ENCODE measurements at regions not wholly inside any gene's neighbourhood (a gene's known extent, or its start where the extent isn't known, plus 50 kb on each side); places are given as distances from the start of the nearest gene placed in this dataset.

DNA sequence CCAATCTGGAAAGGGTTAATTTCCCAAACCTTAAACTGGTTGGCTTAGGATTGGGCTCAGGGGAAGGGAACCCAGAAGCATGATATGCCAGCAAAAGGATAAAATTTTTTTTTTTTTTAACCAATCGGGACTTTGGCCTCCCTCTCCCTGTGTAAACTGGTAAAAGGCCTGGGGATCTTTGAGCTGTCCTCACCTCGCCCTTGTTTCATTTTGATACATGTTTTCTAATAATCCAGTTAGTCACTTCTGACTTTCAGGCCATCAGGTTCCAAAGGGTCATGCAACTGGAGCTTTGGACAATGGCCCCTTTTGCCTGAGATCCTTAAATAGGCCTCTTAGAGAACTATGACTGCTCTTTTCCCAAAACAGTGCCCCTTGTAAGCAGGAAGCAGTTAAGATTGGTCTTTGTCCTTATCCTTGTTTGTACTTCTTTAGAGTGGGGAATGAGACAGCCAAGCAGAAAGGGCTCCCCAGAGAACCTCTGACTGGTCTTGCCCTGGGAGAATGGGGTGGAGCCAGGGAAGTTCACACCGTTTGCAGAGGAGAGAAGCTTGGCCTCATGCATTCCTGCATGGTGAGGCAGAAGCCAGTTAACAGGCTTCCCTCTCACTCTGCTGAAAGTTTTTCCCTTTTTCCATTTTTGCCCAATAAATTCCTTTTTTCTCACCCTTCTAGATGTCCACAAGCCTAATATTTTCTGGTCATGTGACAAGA lies 424.2 kb upstream of the CNTNAP2 start:
- H3K9me3 ChIP-seq (ENCODE audit: insufficient read depth, low read depth, low read length): peaks cover 5% of the 10 kb centered on the region; the same call in 1 of the 2 replicates
- no peaks in the 10 kb centered on the region for H3K27me3 ChIP-seq (ENCODE audit: insufficient read depth, low read length)
- no peak overlapping the region for H3K9ac ChIP-seq (ENCODE audit: low read depth, low read length)
- no peak overlapping the region for H3K27ac ChIP-seq (ENCODE audit: low read length)
- no peak overlapping the region for H3K4me3 ChIP-seq (ENCODE audit: low read length)
- H3K4me1 ChIP-seq (ENCODE audit: insufficient read depth, low read length): no peaks in the 10 kb centered on the region
- H3K36me3 ChIP-seq (ENCODE audit: insufficient read depth, low read depth, low read length): no peaks in the 10 kb centered on the region

DNA sequence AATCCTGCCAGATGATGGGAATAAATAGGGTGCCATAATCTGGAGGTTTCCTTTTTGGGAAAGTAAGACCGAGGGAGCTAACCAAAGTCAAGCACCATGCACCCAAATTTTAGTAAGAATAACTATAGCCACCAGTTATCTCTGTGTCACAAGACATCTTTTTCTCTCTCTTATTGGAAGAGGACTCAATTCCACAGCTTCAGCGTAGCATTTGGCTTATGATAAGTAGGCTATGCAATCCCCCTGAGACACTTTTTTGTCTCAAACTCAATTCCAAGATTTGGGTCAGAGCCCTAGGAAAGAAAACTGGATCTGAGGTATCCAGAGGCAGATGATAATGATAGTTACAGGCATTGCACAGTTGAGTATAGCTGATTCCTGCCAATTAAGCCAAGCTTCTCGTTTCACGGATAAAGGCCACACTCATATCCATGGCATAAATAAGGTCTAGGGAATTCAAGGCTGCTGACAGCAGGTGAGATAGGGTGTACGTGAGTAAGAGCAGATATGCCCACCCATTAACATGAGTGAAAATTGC lies 425.2 kb upstream of the CNTNAP2 start:
- H3K9me3 ChIP-seq (ENCODE audit: insufficient read depth, low read depth, low read length): peaks cover 6% of the 10 kb centered on the region; the same call in 1 of the 2 replicates
- H3K9ac ChIP-seq (ENCODE audit: low read depth, low read length): no peak overlapping the region
- no peaks in the 10 kb centered on the region for H3K27me3 ChIP-seq (ENCODE audit: insufficient read depth, low read length)
- no peaks in the 10 kb centered on the region for H3K4me1 ChIP-seq (ENCODE audit: insufficient read depth, low read length)
- H3K36me3 ChIP-seq (ENCODE audit: insufficient read depth, low read depth, low read length): no peaks in the 10 kb centered on the region
- no peak overlapping the region for H3K27ac ChIP-seq (ENCODE audit: low read length)
- H3K4me3 ChIP-seq (ENCODE audit: low read length): no peak overlapping the region

DNA sequence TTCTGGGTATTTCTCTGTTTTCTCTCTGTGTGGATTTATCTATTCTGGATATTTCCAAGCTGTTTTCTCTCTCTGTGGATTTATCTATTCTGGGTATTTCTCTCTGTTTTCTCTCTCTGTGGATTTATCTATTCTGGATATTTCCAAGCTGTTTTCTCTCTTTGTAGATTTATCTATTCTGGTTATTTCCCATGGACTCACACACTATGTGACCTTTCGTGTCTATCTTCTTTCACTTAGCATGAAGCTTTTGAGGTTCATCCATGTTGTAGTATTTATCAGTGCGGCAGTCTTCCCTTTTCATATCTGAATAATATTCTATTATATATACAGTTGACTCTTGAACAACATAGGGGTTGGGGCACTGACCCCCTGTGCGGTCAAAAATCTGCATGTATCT lies 435.0 kb upstream of the CNTNAP2 start:
- Histone ChIP-seq H3K27ac (ENCODE audit: low read length) (no peak overlapping the region), H3K9me3 (ENCODE audit: insufficient read depth, low read depth, low read length) (no peaks in the 10 kb centered on the region), H3K4me3 (ENCODE audit: low read length) (no peak overlapping the region), H3K36me3 (ENCODE audit: insufficient read depth, low read depth, low read length) (no peaks in the 10 kb centered on the region), H3K9ac (ENCODE audit: low read depth, low read length) (no peak overlapping the region), H3K4me1 (ENCODE audit: insufficient read depth, low read length) (no peaks in the 10 kb centered on the region), H3K27me3 (ENCODE audit: insufficient read depth, low read length) (no peaks in the 10 kb centered on the region)

DNA sequence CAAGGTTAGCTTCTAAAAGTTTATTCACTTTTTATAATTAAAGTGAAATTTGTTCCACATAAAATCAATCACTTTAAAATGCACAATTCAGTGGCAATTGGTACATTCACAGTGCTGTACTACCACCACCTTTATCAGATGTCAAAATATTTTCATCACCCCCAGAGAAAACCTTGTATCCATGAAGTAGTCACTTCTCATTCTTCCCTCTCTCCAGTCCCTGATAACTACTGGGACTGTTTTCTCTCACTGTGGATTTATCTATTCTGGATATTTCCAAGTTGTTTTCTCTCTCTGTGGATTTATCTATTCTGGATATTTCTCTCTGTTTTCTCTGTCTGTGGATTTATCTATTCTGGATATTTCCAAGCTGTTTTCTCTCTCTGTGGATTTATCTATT lies 435.4 kb upstream of the CNTNAP2 start:
- Histone ChIP-seq H3K27me3 (ENCODE audit: insufficient read depth, low read length) (no peaks in the 10 kb centered on the region), H3K36me3 (ENCODE audit: insufficient read depth, low read depth, low read length) (no peaks in the 10 kb centered on the region), H3K9ac (ENCODE audit: low read depth, low read length) (no peak overlapping the region), H3K27ac (ENCODE audit: low read length) (no peak overlapping the region), H3K4me3 (ENCODE audit: low read length) (no peak overlapping the region), H3K9me3 (ENCODE audit: insufficient read depth, low read depth, low read length) (no peaks in the 10 kb centered on the region), H3K4me1 (ENCODE audit: insufficient read depth, low read length) (no peaks in the 10 kb centered on the region)

DNA sequence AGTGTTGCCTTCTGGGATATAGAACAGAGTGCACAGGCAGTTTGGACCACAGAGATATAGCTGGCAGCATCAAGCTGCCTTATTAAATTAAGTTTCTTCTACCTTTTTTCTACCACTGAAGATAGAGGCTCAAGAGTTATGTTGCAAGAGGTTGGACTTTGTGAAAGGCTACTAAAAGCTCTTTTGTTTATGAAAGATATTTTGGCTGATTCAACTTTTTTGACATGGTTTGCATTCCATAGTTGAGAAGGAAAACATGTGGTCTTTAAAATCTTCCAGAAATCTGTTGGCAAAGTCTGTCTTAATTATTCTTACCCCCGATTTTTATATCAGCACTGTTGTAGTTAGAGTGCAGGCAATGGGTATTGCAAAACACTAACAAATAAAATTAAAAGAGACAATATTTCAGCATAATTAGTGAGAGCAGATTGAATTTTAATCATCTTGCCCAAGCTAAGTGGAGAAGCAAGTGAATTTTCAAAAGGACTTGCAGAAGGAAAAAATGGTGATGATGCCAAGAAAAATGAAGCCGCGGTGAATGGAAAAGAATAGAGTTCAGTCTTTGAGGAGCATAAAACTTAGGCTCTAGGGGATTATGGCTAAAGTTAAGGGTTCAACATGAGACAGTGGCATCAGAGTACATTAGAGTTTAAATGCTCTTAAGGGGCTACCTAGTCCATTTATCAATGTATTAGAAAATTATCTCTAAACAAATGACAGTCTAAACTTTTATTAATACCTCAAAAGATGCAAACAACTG lies 450.9 kb upstream of the CNTNAP2 start:
- H3K27ac ChIP-seq (ENCODE audit: low read length): no peak overlapping the region
- H3K9ac ChIP-seq (ENCODE audit: low read depth, low read length): no peak overlapping the region
- H3K4me1 ChIP-seq (ENCODE audit: insufficient read depth, low read length): no peaks in the 10 kb centered on the region
- H3K9me3 ChIP-seq (ENCODE audit: insufficient read depth, low read depth, low read length): no peaks in the 10 kb centered on the region
- no peak overlapping the region for H3K4me3 ChIP-seq (ENCODE audit: low read length)
- H3K27me3 ChIP-seq (ENCODE audit: insufficient read depth, low read length): no peaks in the 10 kb centered on the region
- no peaks in the 10 kb centered on the region for H3K36me3 ChIP-seq (ENCODE audit: insufficient read depth, low read depth, low read length)

DNA sequence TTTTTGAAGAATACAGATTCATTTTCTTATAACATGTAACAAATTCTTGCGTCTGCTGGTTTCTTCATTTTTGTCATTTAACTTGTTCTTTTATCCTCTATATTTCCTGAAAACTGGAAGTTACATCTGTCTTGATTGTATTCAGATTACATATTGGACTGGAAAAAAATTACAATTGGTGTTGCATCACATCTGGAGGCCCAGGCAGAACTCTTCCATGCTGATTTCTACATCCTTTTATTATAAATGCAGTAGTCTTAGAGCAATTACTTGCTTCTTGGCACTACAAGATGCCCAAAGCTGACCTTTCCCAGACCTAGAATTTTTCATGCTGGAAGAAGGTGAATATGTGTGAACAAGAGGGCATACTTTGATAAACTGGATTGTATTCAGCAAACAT lies 460.9 kb upstream of the CNTNAP2 start:
- Histone ChIP-seq H3K9me3 (ENCODE audit: insufficient read depth, low read depth, low read length) (no peaks in the 10 kb centered on the region), H3K27ac (ENCODE audit: low read length) (no peak overlapping the region), H3K36me3 (ENCODE audit: insufficient read depth, low read depth, low read length) (no peaks in the 10 kb centered on the region), H3K4me3 (ENCODE audit: low read length) (no peak overlapping the region), H3K9ac (ENCODE audit: low read depth, low read length) (no peak overlapping the region), H3K27me3 (ENCODE audit: insufficient read depth, low read length) (no peaks in the 10 kb centered on the region), H3K4me1 (ENCODE audit: insufficient read depth, low read length) (no peaks in the 10 kb centered on the region)

DNA sequence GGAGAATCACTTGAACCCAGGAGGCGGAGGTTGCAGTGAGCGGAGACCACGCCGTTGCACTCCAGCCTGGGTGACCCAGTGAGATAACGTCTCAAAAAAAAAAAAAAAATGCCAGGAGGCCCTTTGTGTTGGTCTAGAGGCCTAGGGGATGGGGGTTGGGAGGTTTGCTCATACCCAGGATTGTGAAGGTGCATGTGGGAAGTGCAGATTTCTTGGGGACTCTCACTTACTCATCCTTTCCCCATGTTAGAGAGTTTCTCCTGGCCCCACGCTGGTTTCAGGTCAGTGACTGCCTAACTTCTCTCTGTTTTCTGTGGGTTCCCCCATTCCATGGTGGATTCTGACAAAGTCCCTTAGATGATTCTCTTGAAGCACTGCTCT lies 471.5 kb upstream of the CNTNAP2 start:
- Histone ChIP-seq H3K27ac (ENCODE audit: low read length) (no peak overlapping the region), H3K9ac (ENCODE audit: low read depth, low read length) (no peak overlapping the region), H3K36me3 (ENCODE audit: insufficient read depth, low read depth, low read length) (no peaks in the 10 kb centered on the region), H3K4me3 (ENCODE audit: low read length) (no peak overlapping the region), H3K9me3 (ENCODE audit: insufficient read depth, low read depth, low read length) (no peaks in the 10 kb centered on the region), H3K4me1 (ENCODE audit: insufficient read depth, low read length) (no peaks in the 10 kb centered on the region), H3K27me3 (ENCODE audit: insufficient read depth, low read length) (no peaks in the 10 kb centered on the region)

DNA sequence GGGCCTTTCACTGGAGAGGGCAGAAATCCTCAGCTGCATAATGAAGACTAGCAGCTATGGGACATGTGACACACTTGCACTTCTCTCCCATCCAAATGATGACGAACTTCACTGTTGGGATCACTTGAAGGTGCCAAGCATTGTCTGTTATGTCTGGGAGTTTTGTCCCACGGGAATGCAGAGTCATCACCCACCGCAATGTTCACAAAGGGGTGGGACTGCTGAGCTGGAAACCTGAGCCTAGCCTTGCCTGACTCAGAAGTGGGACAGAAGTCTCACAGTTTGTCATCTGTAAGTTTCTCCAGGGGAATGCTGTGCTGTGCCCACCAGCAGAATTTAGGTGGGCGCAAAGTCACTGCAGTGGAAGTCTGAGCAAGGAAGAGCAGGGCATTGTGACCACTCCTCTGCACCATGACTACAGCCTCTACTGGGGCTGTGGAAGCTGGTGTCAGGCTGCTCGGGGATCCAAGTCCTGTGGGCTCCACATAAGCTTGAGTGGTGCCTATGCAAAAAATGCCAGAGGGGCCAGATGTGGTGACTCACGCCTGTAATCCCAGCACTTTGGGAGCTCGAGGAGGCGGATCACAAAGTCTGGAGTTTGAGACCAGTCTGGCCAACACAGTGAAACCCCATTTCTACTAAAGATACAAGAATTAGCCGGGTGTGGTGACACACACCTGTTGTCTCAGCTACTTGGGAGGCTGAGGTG lies 472.0 kb upstream of the CNTNAP2 start:
- Histone ChIP-seq H3K9me3 (ENCODE audit: insufficient read depth, low read depth, low read length) (no peaks in the 10 kb centered on the region), H3K27ac (ENCODE audit: low read length) (no peak overlapping the region), H3K9ac (ENCODE audit: low read depth, low read length) (no peak overlapping the region), H3K27me3 (ENCODE audit: insufficient read depth, low read length) (no peaks in the 10 kb centered on the region), H3K4me3 (ENCODE audit: low read length) (no peak overlapping the region), H3K36me3 (ENCODE audit: insufficient read depth, low read depth, low read length) (no peaks in the 10 kb centered on the region), H3K4me1 (ENCODE audit: insufficient read depth, low read length) (no peaks in the 10 kb centered on the region)

DNA sequence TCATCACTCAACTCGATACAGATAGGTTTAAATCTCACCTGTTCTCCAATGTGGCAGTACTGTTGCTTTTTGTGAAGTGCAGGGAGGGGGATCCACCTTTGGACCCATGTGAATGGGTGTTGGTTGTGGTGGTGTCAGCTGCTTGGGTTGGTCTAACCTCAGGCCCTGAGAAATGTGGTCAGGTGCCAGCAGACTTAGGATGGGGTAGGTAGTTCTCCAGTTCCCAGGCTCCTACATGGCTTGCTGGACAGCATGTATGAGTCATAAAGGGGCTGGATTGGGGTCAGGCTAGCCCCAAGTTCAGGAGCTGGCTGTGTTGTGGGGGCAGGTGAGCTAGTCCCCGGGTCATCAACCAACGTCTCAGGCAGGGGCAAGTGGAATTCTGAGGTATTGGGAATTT lies 472.6 kb upstream of the CNTNAP2 start:
- H3K9ac ChIP-seq (ENCODE audit: low read depth, low read length): no peak overlapping the region

DNA sequence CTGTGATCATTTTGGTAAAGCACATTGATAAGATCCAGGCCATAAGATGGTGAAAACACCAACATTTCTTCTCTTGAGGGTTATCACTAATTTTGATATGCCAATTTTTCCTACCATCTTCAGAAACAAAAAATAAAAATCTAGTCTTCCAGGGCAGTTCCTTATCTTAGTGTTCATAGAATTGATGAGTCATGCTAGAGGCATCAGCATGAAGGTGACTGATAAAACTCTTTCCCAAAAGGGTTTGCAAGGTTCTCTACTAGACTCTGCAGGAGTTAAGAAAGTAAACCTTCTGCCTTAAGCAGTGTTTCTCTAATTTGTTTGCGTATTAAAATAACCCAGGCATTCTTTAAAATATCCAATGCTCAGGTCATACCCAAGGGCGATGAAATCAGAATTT lies 483.1 kb upstream of the CNTNAP2 start:
- no peak overlapping the region for H3K4me3 ChIP-seq (ENCODE audit: low read length)
- no peak overlapping the region for H3K27ac ChIP-seq (ENCODE audit: low read length)
- no peak overlapping the region for H3K9ac ChIP-seq (ENCODE audit: low read depth, low read length)
- no peaks in the 10 kb centered on the region for H3K27me3 ChIP-seq (ENCODE audit: insufficient read depth, low read length)
- H3K9me3 ChIP-seq (ENCODE audit: insufficient read depth, low read depth, low read length): no peaks in the 10 kb centered on the region
- H3K36me3 ChIP-seq (ENCODE audit: insufficient read depth, low read depth, low read length): no peaks in the 10 kb centered on the region
- no peaks in the 10 kb centered on the region for H3K4me1 ChIP-seq (ENCODE audit: insufficient read depth, low read length)

More for the DNA sequence above, 472.6 kb upstream of the CNTNAP2 start:
- Histone ChIP-seq H3K27ac (ENCODE audit: low read length) (no peak overlapping the region), H3K9me3 (ENCODE audit: insufficient read depth, low read depth, low read length) (no peaks in the 10 kb centered on the region), H3K36me3 (ENCODE audit: insufficient read depth, low read depth, low read length) (no peaks in the 10 kb centered on the region), H3K4me3 (ENCODE audit: low read length) (no peak overlapping the region), H3K4me1 (ENCODE audit: insufficient read depth, low read length) (no peaks in the 10 kb centered on the region), H3K27me3 (ENCODE audit: insufficient read depth, low read length) (no peaks in the 10 kb centered on the region)

DNA sequence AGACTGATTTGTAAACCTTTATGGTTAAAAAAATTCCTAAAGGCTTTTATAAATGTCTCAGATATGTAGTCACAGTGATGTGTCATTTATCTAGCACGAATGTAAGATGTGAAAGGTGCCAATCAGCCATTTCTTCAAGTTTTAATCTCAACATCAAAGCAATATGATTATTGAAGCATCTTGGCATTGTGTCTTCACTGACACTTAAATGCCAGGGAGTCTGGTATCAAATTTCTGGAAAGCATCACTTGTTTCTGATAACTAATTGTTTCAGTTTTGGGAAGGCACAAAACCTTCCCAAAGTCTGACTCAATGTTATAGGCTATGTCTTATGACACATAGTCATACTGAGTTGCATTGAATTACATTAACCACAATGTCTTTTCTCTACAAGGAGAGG lies 492.0 kb upstream of the CNTNAP2 start:
- Histone ChIP-seq H3K9ac (ENCODE audit: low read depth, low read length) (no peak overlapping the region), H3K4me1 (ENCODE audit: insufficient read depth, low read length) (no peaks in the 10 kb centered on the region), H3K36me3 (ENCODE audit: insufficient read depth, low read depth, low read length) (no peaks in the 10 kb centered on the region)

More for the DNA sequence above, 492.0 kb upstream of the CNTNAP2 start:
- H3K27ac ChIP-seq (ENCODE audit: low read length): no peak overlapping the region
- no peak overlapping the region for H3K4me3 ChIP-seq (ENCODE audit: low read length)
- H3K27me3 ChIP-seq (ENCODE audit: insufficient read depth, low read length): no peaks in the 10 kb centered on the region
- H3K9me3 ChIP-seq (ENCODE audit: insufficient read depth, low read depth, low read length): no peaks in the 10 kb centered on the region
